ENCODE measurements at regions not wholly inside any gene's neighbourhood (a gene's known extent, or its start where the extent isn't known, plus 50 kb on each side); places are given as distances from the start of the nearest gene placed in this dataset.

DNA sequence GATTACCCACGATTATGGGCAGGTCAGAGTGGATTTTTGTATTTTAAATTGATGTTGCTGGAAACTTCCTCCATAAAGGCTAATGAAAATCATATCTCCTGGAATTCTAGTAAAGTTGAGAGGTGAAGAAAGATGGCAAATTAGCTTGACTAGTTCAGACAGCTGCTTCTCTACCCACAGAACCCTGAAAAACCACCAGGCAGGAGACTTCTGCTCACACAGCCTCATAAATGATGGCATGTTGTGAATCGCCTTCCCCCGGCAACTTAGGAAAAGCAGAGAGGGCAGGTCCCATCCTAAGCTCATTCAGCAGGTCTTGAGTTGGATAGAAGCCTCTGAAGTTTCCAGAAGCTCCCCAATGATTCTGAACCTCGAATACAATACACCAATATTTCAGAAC lies 87.6 kb upstream of the SLC7A1 start:
- peaks cover 4 to 11% of the 10 kb centered on the region in 2 experiments; a peak in 2 of 4 replicates for H3K4me1 ChIP-seq (ENCODE audit: control insufficient read depth in 1 of 2, insufficient read depth in 2 of 2, low read depth in 1 of 2, low read length in 1 of 2)
- H3K9ac ChIP-seq, result no peak overlapping the region
- no peaks in the 10 kb centered on the region for H4K20me1 ChIP-seq (ENCODE audit: insufficient read depth)
- H3K27ac ChIP-seq (ENCODE audit: low read depth in 2 of 2, low read length in 1 of 2), result no peak overlapping the region
- no peaks in the 10 kb centered on the region for H3K27me3 ChIP-seq (ENCODE audit: insufficient read depth)
- H3K9me3 ChIP-seq, result no peaks in the 10 kb centered on the region
- no peaks in the 10 kb centered on the region for H3K79me2 ChIP-seq (ENCODE audit: insufficient read depth)
- 73% methylated on average over 4 of the region's 4 CpGs for WGBS (ENCODE audit: low lambda C conversion rate)
- no peak overlapping the region for H2AFZ ChIP-seq (ENCODE audit: low read depth)
- H3K36me3 ChIP-seq (replicated peaks in 1 of 2; ENCODE audit: control insufficient read depth in 1 of 2, insufficient read depth in 2 of 2, low read length in 1 of 2), result no peaks in the 10 kb centered on the region
- H3K4me3 ChIP-seq (ENCODE audit: low read depth in 2 of 2, low read length in 1 of 2), result no peak overlapping the region
- DNase-seq, result no peak
- CTCF ChIA-PET, result interaction anchor here (1.3 kb wide), 2 partner anchors 175 to 432 kb away, joined by 4 to 6 read pairs; no protein-coding TSS in a partner anchor
- peaks cover 16% of the 10 kb centered on the region for H3F3A ChIP-seq (replicated peaks; ENCODE audit: insufficient read depth)
- POLR2A ChIA-PET, result no interaction called here
- H3K4me2 ChIP-seq, result no peak overlapping the region
- TF ChIP-seq RAD21 (IDR thresholded peaks at IDR 0.05; ENCODE audit: low read length) (no peak), NRF1 (IDR thresholded peaks at IDR 0.05; ENCODE audit: low read depth, low read length) (no peak), TCF12 (IDR thresholded peaks at IDR 0.05) (no peak), GABPA (IDR thresholded peaks at IDR 0.05; ENCODE audit: low read depth) (no peak), MEF2A (IDR thresholded peaks at IDR 0.05; ENCODE audit: borderline replicate concordance, low read depth) (no peak), GATA2 (CRISPR knock-in tag; IDR thresholded peaks at IDR 0.05) (no peak)
- H3K9me2 ChIP-seq, result no peaks in the 10 kb centered on the region

DNA sequence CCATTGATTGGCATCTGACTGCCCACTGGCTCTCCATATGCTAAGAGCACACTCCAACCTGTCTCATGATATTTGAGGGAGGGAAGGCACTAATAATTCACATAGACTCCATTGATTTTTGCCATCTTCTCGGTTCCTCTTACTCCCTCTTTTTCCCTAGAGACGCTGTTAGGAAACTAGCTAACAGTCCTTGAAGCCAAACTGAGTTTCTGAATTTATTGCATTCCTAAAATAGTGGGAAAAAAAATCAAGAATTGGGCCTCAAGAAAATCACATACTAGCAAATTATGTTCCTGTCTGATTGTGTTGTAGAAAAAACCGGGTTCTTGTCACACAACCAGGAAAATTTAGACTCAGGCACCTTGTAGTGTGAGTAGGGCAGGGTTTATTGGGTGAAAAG lies 86.4 kb upstream of the SLC7A1 start:
- Histone ChIP-seq H3K27me3 (ENCODE audit: insufficient read depth) (no peaks in the 10 kb centered on the region), H4K20me1 (ENCODE audit: insufficient read depth) (no peaks in the 10 kb centered on the region), H3K27ac (ENCODE audit: low read depth in 2 of 2, low read length in 1 of 2) (no peak overlapping the region), H2AFZ (ENCODE audit: low read depth) (no peak overlapping the region), H3K4me1 (ENCODE audit: control insufficient read depth in 1 of 2, insufficient read depth in 2 of 2, low read depth in 1 of 2, low read length in 1 of 2) (peaks cover 6% of the 10 kb centered on the region in 2 experiments; a peak in 2 of 4 replicates), H3K9me2 (no peaks in the 10 kb centered on the region), H3K4me2 (no peak overlapping the region), H3K79me2 (ENCODE audit: insufficient read depth) (no peaks in the 10 kb centered on the region), H3K9ac (no peak overlapping the region), H3K36me3 (replicated peaks in 1 of 2; ENCODE audit: control insufficient read depth in 1 of 2, insufficient read depth in 2 of 2, low read length in 1 of 2) (no peaks in the 10 kb centered on the region), H3K9me3 (no peaks in the 10 kb centered on the region), H3F3A (replicated peaks; ENCODE audit: insufficient read depth) (peaks cover 25% of the 10 kb centered on the region), H3K4me3 (ENCODE audit: low read depth in 2 of 2, low read length in 1 of 2) (no peak overlapping the region)
- ChIA-PET CTCF (no interaction called here), POLR2A (no interaction called here)
- TF ChIP-seq SIN3A (IDR thresholded peaks at IDR 0.05; ENCODE audit: borderline replicate concordance, low read depth, low read length), result no peak
- no peak for TF ChIP-seq USF2 (IDR thresholded peaks at IDR 0.05; ENCODE audit: borderline replicate concordance, low read depth, low read length)
- no peak for TF ChIP-seq NFIC (IDR thresholded peaks at IDR 0.05; ENCODE audit: borderline replicate concordance)
- TF ChIP-seq POLR2AphosphoS5 (IDR thresholded peaks at IDR 0.05; ENCODE audit: low read depth, low read length), result no peak
- TF ChIP-seq YY1 (IDR thresholded peaks at IDR 0.05; ENCODE audit: low read depth), result no peak
- TF ChIP-seq FOXM1 (IDR thresholded peaks at IDR 0.05; ENCODE audit: low read depth), result no peak
- TF ChIP-seq CHD2 (IDR thresholded peaks at IDR 0.05; ENCODE audit: low read length, partially characterized antibody), result no peak
- TF ChIP-seq MAX (IDR thresholded peaks at IDR 0.05; ENCODE audit: low read depth), result no peak
- TF ChIP-seq, protein P1, sequence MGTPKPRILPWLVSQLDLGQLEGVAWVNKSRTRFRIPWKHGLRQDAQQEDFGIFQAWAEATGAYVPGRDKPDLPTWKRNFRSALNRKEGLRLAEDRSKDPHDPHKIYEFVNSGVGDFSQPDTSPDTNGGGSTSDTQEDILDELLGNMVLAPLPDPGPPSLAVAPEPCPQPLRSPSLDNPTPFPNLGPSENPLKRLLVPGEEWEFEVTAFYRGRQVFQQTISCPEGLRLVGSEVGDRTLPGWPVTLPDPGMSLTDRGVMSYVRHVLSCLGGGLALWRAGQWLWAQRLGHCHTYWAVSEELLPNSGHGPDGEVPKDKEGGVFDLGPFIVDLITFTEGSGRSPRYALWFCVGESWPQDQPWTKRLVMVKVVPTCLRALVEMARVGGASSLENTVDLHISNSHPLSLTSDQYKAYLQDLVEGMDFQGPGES (IDR thresholded peaks at IDR 0.05; ENCODE audit: low read depth, low read length), result no peak
- no peak for TF ChIP-seq MXI1 (IDR thresholded peaks at IDR 0.05; ENCODE audit: low read depth, low read length)
- no peak for TF ChIP-seq TAF1 (IDR thresholded peaks at IDR 0.05; ENCODE audit: borderline replicate concordance, low read depth, low read length)
- TF ChIP-seq MEF2A (IDR thresholded peaks at IDR 0.05; ENCODE audit: borderline replicate concordance, low read depth), result no peak
- no peak for TF ChIP-seq RXRA (IDR thresholded peaks at IDR 0.05; ENCODE audit: borderline replicate concordance, low read depth)
- TF ChIP-seq RFX5 (IDR thresholded peaks at IDR 0.05; ENCODE audit: low read length), result no peak
- TF ChIP-seq, protein P2, sequence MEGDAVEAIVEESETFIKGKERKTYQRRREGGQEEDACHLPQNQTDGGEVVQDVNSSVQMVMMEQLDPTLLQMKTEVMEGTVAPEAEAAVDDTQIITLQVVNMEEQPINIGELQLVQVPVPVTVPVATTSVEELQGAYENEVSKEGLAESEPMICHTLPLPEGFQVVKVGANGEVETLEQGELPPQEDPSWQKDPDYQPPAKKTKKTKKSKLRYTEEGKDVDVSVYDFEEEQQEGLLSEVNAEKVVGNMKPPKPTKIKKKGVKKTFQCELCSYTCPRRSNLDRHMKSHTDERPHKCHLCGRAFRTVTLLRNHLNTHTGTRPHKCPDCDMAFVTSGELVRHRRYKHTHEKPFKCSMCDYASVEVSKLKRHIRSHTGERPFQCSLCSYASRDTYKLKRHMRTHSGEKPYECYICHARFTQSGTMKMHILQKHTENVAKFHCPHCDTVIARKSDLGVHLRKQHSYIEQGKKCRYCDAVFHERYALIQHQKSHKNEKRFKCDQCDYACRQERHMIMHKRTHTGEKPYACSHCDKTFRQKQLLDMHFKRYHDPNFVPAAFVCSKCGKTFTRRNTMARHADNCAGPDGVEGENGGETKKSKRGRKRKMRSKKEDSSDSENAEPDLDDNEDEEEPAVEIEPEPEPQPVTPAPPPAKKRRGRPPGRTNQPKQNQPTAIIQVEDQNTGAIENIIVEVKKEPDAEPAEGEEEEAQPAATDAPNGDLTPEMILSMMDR (IDR thresholded peaks at IDR 0.05), result no peak
- TF ChIP-seq SMC3 (IDR thresholded peaks at IDR 0.05; ENCODE audit: low read depth, low read length), result no peak
- TF ChIP-seq TEAD4 (IDR thresholded peaks at IDR 0.05; ENCODE audit: borderline replicate concordance, insufficient read depth), result no peak
- WGBS (ENCODE audit: low lambda C conversion rate), result 80% methylated on average over 3 of the region's 3 CpGs
- no peak for DNase-seq

Data from SK-N-SH (cell line).